Right renal cortex interstitium (tissue), 3 donors: ENCODE measurements at regions not wholly inside any gene's neighbourhood (a gene's known extent, or its start where the extent isn't known, plus 50 kb on each side); places are given as distances from the start of the nearest gene placed in this dataset.

ENCODE experiments used
- DNase-seq, 3 donors: peaks; one replicate each; pipeline ENCODE4 v3.0.0-alpha.2; 2013; ENCODE audit warnings: low read depth in 3 of 3, low spot score in 2 of 3

- DNase-seq: no peak
These were observed 458.7 kb upstream of the EEF2KMT start for GRCh38 chr16:5556158-5556810.

DNA sequence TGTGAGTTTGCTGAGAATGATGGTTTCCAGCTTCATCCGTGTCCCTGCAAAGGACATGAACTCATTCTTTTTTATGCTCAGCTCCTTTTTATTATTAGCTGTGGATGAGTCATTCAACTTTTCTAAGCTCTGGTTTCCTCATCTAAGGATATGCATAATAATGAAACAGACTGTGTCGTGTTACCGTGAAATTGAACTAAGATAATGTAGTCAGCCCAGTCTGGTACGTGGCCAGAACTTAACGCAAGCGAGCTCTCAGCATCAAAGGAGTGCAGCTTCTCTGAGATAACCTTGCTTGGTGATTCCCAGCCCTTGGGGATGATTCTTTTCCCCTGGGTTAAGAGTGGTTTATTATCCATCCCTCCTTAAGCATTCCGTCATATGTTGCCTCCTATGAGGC, 454.3 kb upstream of the EEF2KMT start:
- DNase-seq: no peak

DNA sequence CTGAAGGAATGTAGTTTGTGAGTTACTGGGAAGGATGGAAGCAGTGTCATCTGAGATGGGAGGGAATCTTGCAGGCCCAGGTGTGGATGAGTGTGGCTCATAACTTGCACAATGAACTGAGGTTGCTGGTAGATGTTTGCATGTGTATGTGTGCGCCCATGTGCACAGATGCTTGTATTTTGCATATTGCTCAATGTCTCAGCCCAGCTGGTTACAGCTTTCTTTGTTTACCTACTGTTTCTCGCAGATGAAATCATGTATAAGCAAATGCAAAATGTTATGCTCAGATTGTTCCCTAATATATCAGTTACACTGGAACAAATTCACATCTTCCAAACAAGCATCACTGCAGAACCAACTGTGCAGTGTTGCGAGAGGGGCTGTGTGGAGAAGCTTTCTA, 452.2 kb upstream of the EEF2KMT start:
- DNase-seq: no peak

GRCh38 chr16:5541356-5541755, 443.8 kb upstream of the EEF2KMT start:
- DNase-seq: no peak

- no peak for DNase-seq
These were observed 439.8 kb upstream of the EEF2KMT start for GRCh38 chr16:5537347-5537746.

DNA sequence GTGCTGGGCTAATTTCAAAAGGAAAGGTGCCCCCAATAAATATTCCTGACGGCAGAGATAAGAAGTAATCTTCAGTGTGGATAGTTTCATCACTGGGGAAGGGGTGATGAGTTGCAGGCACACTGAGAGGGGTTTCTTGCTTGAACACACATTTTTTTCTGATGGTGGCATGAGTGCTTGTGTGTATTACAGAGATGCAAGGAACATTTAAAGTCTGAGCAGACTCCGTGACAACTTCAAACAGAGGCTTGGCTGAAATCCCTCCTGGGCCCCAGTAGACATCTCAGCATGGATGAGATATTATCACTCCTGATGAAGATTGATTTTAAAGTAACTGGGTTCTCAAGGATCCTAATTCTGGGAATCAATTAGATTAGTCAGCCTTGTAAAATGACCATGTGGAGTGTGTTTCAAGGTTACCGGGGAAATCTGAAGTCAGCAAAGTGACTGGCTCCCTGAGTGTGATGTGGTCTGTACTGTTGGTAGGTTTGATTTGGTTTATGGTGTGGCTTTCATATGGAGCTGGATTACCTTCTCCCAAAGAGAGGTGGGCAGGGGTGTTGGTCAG, 435.8 kb upstream of the EEF2KMT start:
- DNase-seq: no peak

GRCh38 chr16:5527817-5528216, 430.2 kb upstream of the EEF2KMT start:
- no peak for DNase-seq

DNA sequence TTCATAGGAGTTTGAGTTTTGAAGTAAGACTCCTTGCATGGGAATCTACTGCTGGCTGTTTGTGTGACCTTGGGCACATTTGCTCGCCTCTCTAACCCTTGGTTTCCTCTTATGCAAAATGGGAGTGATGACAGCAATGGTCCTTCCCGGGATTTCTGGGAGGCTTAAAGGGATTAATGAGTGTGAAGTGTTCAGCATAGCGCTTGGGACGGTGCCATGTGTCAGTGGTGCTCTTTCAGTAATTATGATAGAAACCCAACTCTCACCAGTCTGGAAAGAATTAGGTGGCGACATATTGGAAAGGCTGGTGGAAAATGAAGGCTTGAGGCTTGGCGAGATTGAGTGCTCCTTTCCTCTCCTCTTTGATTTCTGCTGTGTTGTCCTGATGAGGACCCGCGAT, 429.2 kb upstream of the EEF2KMT start:
- DNase-seq: no peak

DNA sequence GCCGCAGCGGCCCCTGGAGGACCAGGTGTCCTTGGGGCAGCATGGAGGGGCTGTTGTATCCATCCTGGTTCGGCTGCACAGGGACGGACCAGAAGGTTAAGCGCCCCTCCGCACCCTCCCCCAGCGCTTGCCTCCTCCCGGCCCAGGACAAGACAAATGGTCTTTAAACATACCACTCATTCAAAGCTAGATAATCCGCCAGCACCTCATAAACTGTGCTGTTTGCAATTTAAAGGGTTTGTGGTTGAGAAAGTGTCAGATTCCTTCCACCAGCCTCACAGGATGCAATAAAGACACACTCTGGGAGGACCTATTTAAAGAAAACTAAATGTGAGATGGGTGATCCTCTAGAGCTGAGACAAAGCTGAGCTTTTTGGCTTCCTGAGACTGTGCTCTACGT, 426.2 kb upstream of the EEF2KMT start:
- no peak for DNase-seq

DNA sequence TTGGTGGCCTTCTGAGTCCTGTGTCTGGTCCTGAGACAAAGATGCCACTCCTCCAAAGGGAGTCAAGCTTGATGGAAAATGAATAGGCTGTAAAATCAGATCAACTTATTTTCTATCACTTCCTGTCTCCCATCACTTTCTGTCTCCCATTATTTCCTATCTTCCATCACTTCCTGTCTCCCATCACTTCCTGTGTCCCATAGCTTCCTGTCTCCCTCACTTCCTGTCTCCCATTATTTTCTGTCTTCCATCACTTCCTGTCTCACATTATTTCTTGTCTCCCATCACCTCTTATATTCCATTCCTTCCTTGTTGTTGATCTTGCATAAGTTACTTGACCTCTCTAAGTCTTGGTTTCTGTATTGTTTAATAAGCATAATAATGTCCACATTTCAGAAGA, 418.5 kb upstream of the EEF2KMT start:
- no peak for DNase-seq

- DNase-seq: no peak
These were observed 414.4 kb upstream of the EEF2KMT start for GRCh38 chr16:5512014-5512413.

- DNase-seq: no peak
These were observed 413.3 kb upstream of the EEF2KMT start for GRCh38 chr16:5510819-5511370.

DNA sequence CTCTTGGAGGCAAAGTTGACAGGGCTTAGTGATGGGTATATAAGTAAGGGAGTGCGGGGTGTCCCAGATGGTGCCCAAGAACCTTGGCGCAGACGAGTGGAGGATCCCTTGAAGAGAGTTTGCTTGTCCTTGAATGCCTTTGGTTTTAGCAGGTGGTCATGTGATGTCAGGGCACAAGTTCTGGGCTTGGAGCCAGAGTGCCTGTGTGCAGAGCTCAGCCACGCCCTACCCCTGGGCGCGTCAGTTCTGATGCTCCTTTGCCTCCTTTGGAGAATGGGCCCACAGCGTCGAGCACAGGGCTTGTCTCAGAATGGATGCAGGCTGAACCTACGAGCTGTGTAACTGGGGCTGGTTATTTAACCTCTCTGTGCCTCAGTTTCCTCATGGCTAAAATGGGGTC, 412.2 kb upstream of the EEF2KMT start:
- no peak for DNase-seq

GRCh38 chr16:5509336-5509735, 411.7 kb upstream of the EEF2KMT start:
- no peak for DNase-seq

DNA sequence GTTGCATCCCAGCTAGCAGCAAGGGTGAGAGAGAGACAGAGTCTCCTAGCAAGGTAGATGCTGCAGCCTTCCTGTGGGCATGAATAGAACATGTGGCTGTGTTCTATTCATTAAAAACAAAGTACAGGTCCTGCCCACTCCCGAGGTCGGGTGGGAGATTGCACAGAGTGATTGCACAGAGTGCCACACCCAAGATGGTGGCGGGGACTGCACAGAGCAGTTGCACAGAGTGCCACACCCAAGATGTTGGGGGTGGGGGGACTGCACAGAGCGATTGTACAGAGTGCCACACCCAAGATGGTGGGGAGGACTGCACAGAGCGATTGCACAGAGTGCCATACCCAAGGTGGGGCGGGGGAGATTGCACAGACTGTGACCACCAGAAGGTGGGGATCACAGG, 410.8 kb upstream of the EEF2KMT start:
- no peak for DNase-seq

DNA sequence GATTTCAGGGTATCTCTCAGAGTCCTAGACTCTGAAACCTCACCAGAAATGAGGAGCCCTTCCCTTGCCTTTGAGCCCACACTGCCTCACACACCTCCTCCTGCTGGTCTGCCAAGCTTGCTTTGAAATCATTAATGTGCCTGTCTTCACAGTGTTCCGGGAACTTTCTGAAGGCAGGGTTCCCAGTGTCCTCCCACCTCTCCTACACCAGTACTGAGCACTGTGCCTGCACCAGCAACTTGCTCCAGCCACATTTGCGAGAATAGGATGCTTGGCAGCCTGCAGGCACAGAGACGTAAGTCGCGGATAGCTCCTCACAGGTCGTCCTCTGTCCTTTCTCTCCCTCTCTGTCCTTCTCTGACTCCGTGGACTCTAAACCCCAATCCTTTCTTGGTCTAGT, 408.4 kb upstream of the EEF2KMT start:
- DNase-seq: no peak

DNA sequence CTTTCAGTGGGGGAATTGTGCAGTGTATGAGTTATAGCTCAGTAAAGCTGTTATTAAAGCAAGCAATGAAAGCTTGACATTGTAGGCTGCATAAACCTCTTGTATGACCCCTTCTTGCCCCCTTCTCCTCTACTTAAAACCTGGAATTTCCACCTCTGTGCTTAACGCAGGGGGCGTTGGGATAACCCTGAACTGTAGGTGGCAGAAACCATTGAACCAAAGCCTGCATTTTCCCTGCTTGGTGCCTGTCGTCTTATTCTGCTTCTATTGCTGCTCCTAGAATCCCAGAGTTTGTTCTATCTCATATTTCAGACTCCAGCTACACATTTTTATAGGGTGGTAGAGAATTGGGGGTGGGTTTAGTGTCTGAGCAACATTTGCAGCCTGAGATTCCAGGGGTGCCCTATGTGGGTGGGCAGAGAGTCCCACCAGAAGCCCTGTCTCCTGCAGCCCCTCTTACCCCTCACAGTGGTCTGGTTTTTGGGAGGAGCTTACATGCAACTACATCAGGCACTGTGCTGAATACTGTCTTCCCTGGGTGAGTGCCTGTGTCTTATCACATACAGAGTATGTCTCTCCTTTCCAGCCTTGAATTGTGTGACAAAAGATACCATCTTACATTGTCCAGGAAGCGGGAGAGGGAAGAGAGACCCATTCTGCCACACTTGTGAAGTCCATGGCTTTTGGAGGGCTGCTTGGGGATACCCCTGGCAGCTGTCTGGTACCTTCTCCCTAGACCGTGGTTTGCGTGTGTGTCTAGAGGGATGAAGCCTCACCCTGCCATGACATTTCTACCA, 407.7 kb upstream of the EEF2KMT start:
- no peak for DNase-seq

GRCh38 chr16:5504064-5504781, 406.6 kb upstream of the EEF2KMT start:
- DNase-seq: no peak

- DNase-seq: no peak
These were observed 405.3 kb upstream of the EEF2KMT start for GRCh38 chr16:5502944-5503343.

DNA sequence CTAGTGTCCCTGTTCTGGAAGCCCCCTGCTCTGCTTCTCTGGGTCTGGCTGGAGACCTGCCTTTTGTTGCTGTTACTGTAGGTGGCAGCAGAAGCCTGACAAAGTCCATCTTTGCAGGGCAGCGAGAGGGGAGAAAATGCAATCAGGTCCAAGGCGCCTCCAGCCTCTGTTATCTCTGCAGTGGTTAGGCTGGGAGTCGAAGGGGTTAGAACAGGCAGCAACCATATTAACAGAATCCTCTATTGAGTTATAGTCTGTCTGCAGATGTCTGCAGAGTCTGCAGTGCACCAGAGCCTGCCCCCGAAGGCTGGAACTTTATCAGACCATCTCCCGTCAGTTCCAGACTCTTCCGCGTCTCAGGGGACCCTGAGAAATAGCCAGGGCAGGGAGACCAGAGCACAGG, 404.9 kb upstream of the EEF2KMT start:
- no peak for DNase-seq

DNA sequence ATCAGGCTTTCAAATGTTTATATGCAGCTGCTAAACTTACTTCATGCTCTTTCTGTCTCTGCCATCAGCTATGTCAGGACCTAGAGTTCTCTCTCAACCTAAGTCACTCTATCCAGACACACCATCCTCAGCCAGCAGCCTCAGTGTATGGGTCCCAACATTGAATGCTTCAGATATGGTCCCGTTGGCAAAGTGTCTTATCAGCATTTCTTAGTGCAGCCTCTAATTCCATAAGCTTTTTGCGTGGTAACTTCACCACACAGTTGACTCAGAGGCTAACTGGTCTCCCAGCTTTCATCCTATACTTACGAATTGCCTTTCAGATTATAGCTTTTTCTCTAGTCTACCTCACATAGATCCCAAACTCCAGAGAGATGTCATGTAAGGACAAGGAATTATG, 402.9 kb upstream of the EEF2KMT start:
- no peak for DNase-seq
